GM21515 (cell line): ENCODE measurements at regions not wholly inside any gene's neighbourhood (a gene's known extent, or its start where the extent isn't known, plus 50 kb on each side); places are given as distances from the start of the nearest gene placed in this dataset.
"Not testable (repeated sequence)": the region's sequence is repeated elsewhere in the genome, so short reads cannot be mapped to it uniquely, and the experiment has no call there.

Source experiments
- ATAC-seq: cut with Tn5 transposase; IDR thresholded peaks from one replicate; pipeline ENCODE4 v1.9.1; 2021; ENCODE audit not compliant: unreplicated experiment

DNA sequence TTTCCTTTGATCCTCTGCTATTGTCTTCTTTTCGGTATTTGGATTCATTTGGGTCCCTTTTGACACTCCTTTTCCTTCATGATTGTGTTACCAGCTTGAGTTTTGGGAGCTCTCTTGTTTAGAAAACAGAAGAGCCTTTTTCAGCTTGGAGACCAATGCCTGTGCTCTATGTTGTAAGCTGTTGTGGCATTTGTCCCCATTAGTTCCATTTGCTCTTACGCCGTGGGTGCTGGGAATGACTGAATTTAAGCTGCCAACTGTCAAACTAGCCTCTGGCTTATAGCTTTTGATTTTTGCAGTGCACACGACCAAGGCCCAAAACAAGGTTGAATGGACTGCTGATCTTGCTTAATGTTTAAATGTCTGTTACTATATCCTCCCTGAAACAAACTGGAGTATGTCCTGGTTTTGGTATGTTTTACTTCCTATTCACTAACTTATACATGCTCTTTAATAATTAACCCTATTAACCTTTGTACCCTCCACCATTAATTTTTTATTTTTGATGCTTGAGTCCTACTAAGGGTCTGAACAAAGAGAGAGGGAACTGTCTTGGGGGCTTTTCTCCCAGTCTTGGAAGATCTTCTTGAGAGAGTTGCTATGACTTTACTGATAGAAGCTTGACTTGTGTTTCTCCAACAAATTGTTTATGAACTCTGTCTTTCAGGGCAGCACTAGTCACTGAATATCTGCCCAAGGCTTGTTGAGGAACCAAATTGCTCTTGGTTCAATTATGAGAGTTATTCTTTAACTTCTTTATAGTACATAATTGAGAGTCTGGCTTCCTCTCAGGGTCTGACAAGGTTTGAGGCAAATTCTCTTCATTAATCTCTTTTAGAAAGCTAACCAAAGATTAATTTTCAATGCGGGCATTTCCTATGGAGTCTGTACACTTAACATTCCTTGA is 100.3 kb upstream of the SIRPG start:
- ATAC-seq = no peak

GRCh38 chr20:1757072-1757471 is 99.5 kb upstream of the SIRPG start:
- ATAC-seq = no peak

- ATAC-seq = no peak
These were observed 97.2 kb upstream of the SIRPG start for GRCh38 chr20:1754749-1755148.

DNA sequence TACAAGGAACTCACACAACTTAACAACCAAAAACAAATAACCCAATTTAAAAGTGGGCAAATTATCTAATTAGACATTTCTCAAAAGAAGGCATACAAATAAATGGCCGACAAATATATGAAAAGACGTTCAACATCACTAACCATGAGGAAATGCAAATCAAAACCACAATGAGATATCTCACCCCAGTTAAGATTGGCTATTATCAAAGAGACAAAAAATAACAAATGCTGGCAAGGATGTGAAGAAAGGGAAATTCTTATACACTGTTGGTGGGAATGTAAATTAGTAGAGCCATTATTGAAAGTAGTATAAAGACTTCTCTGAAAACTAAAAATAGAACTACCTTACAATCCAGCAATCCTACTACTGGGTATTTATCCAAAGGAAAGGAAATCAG is 96.7 kb upstream of the SIRPG start:
- no peak for ATAC-seq

DNA sequence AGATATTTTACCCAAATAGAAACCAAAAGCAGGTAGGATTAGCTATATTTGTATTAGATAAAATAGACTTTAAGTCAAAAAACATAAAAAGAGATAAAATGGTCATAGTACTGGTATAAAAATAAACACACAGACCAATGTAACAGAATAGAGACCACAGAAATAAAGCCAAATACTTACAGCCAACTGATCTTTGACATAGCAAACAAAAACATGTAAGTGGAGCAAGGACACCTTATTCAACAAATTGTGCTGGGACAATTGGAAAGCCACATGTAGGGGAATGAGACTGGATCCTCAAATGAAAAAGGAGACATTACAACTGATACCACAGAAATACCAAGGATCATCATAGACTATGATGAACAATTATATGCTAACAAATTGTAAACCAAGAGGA is 94.5 kb upstream of the SIRPG start:
- ATAC-seq = no peak

DNA sequence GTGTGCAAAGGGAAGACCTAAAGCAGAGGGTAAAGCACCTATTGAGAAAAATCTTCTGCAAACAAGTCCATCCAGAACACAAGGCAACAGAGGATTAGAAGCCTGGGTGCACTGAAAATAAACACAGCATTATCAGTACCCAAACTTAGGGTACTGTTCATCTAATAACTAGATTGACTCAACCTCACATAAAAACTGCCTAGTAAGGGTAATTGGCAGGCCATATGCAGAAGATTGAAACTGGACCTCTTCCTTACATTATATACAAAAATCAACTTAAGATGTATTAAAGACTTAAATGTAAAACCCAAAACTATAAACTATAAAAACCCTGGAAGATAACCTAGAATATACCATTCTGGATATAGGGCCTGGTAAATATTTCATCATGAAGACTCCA is 91.2 kb upstream of the SIRPG start:
- ATAC-seq = no peak

DNA sequence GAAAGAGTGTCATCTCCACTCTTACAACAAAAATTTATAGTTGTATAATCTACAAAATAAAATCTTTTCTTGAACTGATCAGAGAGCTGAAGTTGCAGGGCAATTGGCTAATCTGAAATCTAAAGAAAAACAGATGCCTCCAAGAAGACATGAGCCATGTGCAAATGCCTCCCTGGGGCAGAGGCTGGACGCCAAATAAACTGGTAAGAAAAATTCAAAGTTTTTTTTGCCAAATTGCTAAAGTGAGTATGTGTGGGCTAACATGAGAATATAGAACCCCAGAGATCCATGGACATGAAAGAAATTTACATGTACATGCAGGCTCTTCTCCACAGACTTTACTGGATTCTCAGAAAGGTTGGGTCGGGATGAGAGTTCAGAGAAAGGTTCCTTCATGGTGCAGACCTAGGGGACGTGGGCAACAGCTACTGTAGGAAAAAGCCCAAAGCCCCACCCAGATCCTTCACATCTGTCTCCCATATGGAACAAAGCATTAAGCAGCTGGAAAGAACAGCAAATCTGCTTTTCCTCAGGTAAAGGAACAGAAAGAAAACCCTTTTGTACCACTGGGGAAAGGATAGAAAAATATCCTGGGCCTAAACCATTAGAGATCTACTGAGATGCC is 90.5 kb upstream of the SIRPG start:
- ATAC-seq = no peak

- not testable (repeated sequence) for ATAC-seq
These were observed 84.5 kb upstream of the SIRPG start for GRCh38 chr20:1742049-1742434.

DNA sequence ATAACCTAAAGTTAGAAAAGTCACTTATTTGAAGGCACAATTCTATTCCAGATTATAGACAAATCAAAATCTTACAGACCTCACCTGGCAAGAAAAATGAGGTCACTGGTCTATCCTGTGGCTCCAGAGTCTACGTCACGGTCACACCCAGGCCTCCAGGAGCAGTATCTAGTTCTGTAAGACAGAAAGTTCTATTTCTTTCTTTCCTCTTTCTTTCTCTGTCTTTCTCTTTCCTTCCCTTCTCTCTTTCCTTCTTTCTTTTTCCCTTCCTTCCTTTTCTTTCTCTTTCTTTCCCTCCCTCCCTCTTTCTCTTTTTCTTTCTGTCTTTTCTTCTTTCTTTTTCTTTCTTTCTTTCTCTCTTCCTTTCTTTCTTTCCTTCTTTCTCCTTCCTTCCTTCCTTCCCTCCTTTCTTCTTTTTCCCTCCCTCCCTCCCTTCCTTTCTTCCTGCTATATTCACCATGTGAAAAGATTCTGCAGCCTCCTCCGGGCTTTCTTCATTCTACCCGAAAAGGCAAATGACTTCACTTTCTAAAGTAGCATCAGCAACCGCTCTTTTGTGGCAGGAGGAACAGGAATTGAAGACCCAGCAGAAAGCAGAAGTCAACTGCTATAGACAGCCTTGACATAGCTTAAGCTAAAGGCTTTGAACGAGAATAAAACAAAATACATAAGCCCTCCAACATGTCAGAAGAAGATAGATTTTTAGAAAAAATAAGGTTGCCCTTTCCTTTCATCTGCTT is 83.9 kb upstream of the SIRPG start:
- no peak for ATAC-seq

DNA sequence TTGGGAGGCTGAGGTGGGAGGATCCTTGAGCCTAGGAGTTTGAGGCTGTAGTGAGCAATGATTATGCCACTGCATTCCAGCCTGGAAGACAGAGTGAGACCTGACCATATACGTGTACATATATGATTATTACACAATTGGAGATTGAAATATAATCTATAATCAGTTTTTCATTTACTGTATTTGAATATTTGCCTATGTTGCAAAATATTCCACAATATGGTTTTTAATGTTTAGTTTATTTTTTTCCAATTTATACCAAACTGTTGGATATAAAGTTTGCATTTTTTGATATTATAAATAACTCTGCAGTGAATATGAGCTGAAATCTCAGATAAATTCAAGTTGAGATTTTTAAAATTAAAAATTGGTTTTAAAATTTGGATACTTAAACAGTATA is 79.6 kb upstream of the SIRPG start:
- no peak for ATAC-seq

GRCh38 chr20:1735417-1736089 is 78.0 kb upstream of the SIRPG start:
- no peak for ATAC-seq

DNA sequence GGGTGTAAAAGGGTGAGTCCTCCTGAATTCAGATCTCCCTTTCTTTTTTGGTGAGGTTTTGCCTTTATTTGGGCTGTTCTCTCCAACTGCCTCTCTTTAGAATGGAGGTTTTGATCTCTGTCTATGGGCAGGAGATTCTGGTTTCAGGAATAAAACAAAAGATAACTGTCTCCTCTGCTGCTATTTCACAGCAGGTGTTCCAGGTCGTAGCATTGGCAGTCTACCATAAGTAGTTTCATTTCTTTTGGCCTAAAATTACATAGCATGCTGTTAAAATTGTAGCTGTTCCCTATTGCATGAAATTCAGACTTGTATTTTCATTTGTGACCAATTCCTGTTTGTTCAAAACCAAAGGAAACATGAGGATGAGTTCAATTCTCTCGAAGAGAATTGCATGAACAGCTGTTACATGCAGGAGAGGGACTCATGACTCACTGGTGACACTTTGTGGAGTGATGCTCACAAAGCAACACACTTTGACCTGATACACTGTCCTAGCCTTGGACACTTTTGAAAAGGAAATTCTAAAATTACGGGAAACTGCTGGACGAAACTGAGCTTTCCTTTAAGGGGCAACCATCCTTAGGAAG is 76.8 kb upstream of the SIRPG start:
- ATAC-seq = no peak

DNA sequence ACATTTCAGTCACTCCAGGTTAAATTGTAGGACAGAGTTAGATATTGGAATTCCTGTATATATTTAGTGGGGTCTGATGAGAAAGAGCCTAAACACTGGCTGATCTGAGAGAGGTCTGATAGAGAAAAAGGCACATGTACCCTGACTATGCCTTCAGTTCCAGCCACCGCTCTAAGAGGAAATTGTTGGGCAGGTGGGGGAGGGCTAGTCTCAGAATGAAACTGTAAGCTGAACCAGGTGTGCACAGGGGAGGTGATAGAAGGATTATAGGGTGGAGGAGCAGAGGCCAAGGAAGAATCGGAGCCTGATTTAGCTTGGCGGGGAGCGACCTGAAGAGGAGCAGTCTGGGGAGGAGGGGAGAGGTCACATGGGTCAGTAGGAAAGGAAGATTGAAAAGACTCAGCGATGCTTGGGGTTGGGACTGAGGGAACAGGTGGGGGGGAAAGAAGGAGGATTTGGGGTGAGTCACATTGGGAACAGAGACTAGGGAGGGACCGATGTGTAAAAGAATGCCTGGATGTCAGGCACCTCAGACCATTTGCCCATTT is 74.3 kb upstream of the SIRPG start:
- ATAC-seq = not testable (repeated sequence)

DNA sequence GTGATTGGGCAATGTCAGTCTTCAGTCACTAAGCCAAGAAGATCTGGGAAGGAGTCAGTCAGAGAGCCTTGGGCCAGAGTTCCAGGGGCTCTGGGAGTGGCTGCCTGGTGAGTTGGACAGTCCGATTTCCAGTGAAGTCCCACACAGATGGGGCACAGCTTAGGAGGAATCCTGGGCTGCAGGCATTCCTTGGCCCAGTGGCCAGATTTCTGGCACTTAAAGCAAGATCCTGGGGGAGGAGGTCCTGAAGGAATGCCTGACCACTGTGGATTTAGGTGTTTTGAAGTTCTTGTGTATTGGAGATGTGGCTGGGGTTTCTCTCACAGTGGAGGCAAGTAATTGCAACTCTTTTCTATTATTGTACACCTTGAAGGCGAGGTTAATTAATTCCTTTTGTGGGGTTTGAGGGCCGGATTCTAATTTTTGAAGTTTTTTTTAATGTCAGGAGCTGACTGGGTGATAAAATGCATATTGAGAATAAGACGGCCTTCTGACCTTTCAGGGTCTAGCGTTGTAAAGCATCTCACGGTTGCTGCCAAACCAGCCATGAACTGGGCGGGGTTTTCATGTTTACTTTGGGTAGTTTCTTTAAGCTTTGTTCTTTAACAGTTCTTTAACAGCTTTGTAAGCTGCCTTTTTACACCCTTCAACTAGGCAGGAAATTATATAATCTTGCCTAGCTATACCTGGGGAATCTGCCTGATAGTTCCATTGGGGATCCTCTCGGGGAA is 73.6 kb upstream of the SIRPG start:
- ATAC-seq = not testable (repeated sequence)

DNA sequence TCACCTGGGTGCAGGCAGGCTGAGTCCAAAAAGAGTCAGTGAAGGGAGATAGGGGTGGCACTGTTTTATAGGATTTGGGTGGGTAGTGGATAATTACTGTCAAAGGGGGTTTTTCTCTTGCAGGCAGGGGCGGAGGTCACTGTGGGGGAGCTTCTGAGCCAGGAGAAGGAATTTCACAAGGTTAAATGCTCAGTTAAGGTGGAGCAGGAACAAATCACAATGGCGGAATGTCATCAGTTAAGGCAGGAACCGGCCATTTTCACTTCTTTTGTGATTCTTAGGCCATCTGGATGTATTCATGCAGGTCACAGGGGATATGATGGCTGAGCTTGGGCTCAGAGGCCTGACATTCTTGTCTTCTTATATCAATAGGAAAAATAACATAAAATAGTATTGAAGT is 69.7 kb upstream of the SIRPG start:
- ATAC-seq = not testable (repeated sequence)

DNA sequence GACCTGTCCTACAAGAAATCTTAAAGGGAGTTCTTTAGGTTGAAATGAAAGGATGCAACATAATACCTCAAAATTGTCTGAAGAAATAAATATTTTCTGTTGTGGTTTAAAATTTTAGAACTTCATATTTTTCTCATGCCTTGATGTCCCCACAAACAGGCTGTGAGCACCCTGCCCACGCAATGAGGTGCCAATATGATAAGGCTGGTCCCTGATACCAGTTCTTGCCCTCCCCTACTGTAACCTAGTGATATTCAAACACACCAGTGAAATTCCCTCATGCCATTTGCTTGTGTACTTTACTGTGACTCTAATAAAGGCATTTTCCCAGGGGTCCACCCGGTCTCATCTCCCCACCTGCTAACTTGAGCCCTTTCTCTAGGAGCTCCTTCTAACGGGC is 67.3 kb upstream of the SIRPG start:
- ATAC-seq = no peak

DNA sequence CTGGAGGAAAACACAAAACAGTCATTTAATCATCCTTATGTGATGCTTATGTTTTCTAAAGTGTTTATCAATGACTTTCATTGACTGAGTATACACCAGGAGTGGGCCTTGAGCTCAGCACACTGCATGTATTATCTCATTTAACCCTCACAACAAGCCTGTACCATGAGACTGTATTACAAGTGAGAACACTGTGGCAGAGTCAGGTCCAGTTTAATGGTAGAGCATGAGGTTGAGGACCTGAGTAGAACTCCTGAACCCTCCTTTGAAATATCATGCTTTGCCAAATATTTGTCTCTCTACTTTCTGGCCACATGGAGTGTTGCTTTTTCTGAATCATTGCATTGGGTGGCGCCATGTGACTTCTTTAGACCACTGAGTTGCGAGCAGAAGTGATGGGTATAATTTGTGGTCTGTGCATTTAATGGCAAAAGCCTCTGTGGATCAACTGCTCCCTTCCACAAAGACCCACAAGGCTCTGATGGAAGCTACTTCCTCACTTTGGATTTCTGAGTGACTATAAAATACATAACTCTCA is 65.0 kb upstream of the SIRPG start:
- no peak for ATAC-seq

GRCh38 chr20:1721687-1722512 is 64.3 kb upstream of the SIRPG start:
- ATAC-seq = no peak
